Breast epithelium (tissue), 3 donors: ENCODE measurements at regions not wholly inside any gene's neighbourhood (a gene's known extent, or its start where the extent isn't known, plus 50 kb on each side); places are given as distances from the start of the nearest gene placed in this dataset.

Experiments used
- CTCF ChIP-seq, 3 donors: fragments of 450-650 bp; IDR thresholded peaks; one replicate each; pipeline ENCODE4 v1.5.1; 2016 to 2017; ENCODE audit warnings: antibody characterized with exemption in 3 of 3, mild to moderate bottlenecking in 3 of 3, moderate library complexity in 3 of 3
- POLR2A ChIP-seq: fragments of 450-650 bp; IDR thresholded peaks from one replicate; pipeline ENCODE4 v1.6.1; 2016; ENCODE audit warnings: antibody characterized with exemption, mild to moderate bottlenecking, moderate library complexity
- POLR2AphosphoS5 ChIP-seq, 3 donors: sonication (generic); formaldehyde crosslinking; IDR thresholded peaks; one replicate each; pipeline ENCODE4 v1.6.1; 2017; ENCODE audit warnings: antibody characterized with exemption in 3 of 3

- TF ChIP-seq CTCF (IDR thresholded peaks at IDR 0.05) = no peak
- TF ChIP-seq POLR2AphosphoS5 (IDR thresholded peaks at IDR 0.05) = no peak
- no peak for TF ChIP-seq POLR2A
These were observed 64.6 kb downstream of the GOLGA6L7 start for GRCh38 chr15:28783873-28784272.
